HL-60 (cell line): ENCODE measurements at regions not wholly inside any gene's neighbourhood (a gene's known extent, or its start where the extent isn't known, plus 50 kb on each side); places are given as distances from the start of the nearest gene placed in this dataset.

Experiments used
- TF ChIP-seq, protein P1 (sequence below): IDR thresholded peaks from one replicate; pipeline ENCODE4 v1.5.1; 2011; ENCODE audit warnings: low read length, control low read depth, inconsistent platforms; ENCODE audit not compliant: insufficient read depth
- TF ChIP-seq, protein P2 (sequence below): IDR thresholded peaks from 2 replicates; pipeline ENCODE4 v1.6.1; 2012; ENCODE audit warnings: low read depth; ENCODE audit not compliant: insufficient replicate concordance

DNA sequence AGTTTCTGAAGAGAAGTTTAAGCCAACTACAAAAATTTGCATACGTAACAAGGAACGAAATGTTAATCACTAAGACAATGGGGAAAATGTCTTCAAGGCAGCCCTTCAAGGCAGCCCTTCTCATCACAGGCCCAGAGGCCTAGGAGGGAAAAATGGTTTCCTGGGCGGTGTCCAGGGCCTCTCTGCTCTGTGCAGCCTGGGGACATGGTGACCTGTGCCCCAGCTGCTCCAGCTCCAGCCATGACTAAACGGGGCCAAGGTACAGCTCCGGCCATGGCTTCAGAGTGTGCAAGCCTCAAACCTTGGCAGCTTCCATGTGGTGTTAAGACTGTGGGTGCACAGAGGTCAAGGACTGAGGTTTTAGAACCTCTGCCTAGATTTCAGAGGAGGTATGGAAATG, 325.1 kb downstream of the FRK start:
- TF ChIP-seq, protein P1, sequence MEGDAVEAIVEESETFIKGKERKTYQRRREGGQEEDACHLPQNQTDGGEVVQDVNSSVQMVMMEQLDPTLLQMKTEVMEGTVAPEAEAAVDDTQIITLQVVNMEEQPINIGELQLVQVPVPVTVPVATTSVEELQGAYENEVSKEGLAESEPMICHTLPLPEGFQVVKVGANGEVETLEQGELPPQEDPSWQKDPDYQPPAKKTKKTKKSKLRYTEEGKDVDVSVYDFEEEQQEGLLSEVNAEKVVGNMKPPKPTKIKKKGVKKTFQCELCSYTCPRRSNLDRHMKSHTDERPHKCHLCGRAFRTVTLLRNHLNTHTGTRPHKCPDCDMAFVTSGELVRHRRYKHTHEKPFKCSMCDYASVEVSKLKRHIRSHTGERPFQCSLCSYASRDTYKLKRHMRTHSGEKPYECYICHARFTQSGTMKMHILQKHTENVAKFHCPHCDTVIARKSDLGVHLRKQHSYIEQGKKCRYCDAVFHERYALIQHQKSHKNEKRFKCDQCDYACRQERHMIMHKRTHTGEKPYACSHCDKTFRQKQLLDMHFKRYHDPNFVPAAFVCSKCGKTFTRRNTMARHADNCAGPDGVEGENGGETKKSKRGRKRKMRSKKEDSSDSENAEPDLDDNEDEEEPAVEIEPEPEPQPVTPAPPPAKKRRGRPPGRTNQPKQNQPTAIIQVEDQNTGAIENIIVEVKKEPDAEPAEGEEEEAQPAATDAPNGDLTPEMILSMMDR = no peak
- TF ChIP-seq, protein P2, sequence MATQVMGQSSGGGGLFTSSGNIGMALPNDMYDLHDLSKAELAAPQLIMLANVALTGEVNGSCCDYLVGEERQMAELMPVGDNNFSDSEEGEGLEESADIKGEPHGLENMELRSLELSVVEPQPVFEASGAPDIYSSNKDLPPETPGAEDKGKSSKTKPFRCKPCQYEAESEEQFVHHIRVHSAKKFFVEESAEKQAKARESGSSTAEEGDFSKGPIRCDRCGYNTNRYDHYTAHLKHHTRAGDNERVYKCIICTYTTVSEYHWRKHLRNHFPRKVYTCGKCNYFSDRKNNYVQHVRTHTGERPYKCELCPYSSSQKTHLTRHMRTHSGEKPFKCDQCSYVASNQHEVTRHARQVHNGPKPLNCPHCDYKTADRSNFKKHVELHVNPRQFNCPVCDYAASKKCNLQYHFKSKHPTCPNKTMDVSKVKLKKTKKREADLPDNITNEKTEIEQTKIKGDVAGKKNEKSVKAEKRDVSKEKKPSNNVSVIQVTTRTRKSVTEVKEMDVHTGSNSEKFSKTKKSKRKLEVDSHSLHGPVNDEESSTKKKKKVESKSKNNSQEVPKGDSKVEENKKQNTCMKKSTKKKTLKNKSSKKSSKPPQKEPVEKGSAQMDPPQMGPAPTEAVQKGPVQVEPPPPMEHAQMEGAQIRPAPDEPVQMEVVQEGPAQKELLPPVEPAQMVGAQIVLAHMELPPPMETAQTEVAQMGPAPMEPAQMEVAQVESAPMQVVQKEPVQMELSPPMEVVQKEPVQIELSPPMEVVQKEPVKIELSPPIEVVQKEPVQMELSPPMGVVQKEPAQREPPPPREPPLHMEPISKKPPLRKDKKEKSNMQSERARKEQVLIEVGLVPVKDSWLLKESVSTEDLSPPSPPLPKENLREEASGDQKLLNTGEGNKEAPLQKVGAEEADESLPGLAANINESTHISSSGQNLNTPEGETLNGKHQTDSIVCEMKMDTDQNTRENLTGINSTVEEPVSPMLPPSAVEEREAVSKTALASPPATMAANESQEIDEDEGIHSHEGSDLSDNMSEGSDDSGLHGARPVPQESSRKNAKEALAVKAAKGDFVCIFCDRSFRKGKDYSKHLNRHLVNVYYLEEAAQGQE = no peak
